K562 (cell line): ENCODE measurements at regions not wholly inside any gene's neighbourhood (a gene's known extent, or its start where the extent isn't known, plus 50 kb on each side); places are given as distances from the start of the nearest gene placed in this dataset.
A peak's percentile ranks its signal among the peaks of the same experiment; 100 is the strongest.

ENCODE experiments used
- CCAR2 ChIP-seq: fragments of 200-400 bp; formaldehyde crosslinking; IDR thresholded peaks from 2 replicates; pipeline ENCODE4 v1.6.1; 2017; ENCODE audit warnings: mild to moderate bottlenecking, low read depth, low read length
- EP300 ChIP-seq: IDR thresholded peaks from 2 replicates; pipeline ENCODE4 v1.6.1; 2012; ENCODE audit warnings: low read length, improper control_type of control experiment
- ESRRA ChIP-seq: fragments of 450-650 bp; IDR thresholded peaks from 2 replicates; pipeline ENCODE4 v1.6.1; 2014; ENCODE audit warnings: low read depth, mild to moderate bottlenecking, moderate library complexity, borderline replicate concordance
- KLF10 ChIP-seq: fragments of 250-450 bp; sonication (Bioruptor Pico); IDR thresholded peaks from 2 replicates; pipeline ENCODE4 v1.6.1; 2021; ENCODE audit warnings: matching md5 sums
- SIRT6 ChIP-seq: IDR thresholded peaks from one replicate; pipeline ENCODE4 v1.6.1; 2012; ENCODE audit warnings: low read depth, mild to moderate bottlenecking, control low read depth, inconsistent platforms, low read length, moderate library complexity
- SOX6 ChIP-seq: fragments of 450-650 bp; IDR thresholded peaks from 2 replicates; pipeline ENCODE4 v1.6.1; 2014; ENCODE audit warnings: mild to moderate bottlenecking
- SRSF1 ChIP-seq: fragments of 200-400 bp; formaldehyde crosslinking; IDR thresholded peaks from 2 replicates; pipeline ENCODE4 v1.6.1; 2017; ENCODE audit warnings: mild to moderate bottlenecking, low read depth, low read length, moderate library complexity
- SRSF7 ChIP-seq: fragments of 200-400 bp; formaldehyde crosslinking; optimal IDR thresholded peaks from 2 replicates; pipeline ENCODE3; 2017; ENCODE audit warnings: mild to moderate bottlenecking, low read depth, low read length
- WHSC1 ChIP-seq: IDR thresholded peaks from one replicate; pipeline ENCODE4 v1.6.1; 2012; ENCODE audit warnings: low read length, control low read depth, inconsistent platforms
- XRCC5 ChIP-seq: fragments of 200-400 bp; formaldehyde crosslinking; IDR thresholded peaks from 2 replicates; pipeline ENCODE4 v1.6.1; 2017; ENCODE audit warnings: low read depth, mild to moderate bottlenecking, low read length
- ZNF274 ChIP-seq: IDR thresholded peaks from 2 replicates; pipeline ENCODE4 v1.6.1; 2011; ENCODE audit warnings: low read depth, mild to moderate bottlenecking, low read length, moderate library complexity, borderline replicate concordance
- ZNF324 ChIP-seq: fragments of 250-450 bp; sonication (Bioruptor Pico); IDR thresholded peaks from 2 replicates; pipeline ENCODE4 v1.4.0; 2020; ENCODE audit warnings: mild to moderate bottlenecking
- ZNF431 ChIP-seq: sonication (generic); formaldehyde crosslinking; IDR thresholded peaks from 2 replicates; pipeline ENCODE4 v1.8.0; 2022; ENCODE audit warnings: mild to moderate bottlenecking, missing genetic modification reagents
- TF ChIP-seq, protein P1 (sequence below): sonication (generic); formaldehyde crosslinking; IDR thresholded peaks from 2 replicates; pipeline ENCODE4 v1.8.0; 2022; ENCODE audit warnings: mild to moderate bottlenecking, missing genetic modification reagents
- TF ChIP-seq, protein P2 (sequence below): fragments of 250-450 bp; sonication (Bioruptor Pico); IDR thresholded peaks from 2 replicates; pipeline ENCODE4 v1.8.0; 2021; ENCODE audit warnings: mild to moderate bottlenecking, moderate library complexity
- TF ChIP-seq, protein P3 (sequence below), 2 experiments: IDR thresholded peaks; 2 replicates each; pipeline ENCODE4 v1.6.1; 2011; ENCODE audit warnings: borderline replicate concordance in 1 of 2, control low read depth in 1 of 2, low read depth in 1 of 2, low read length in 1 of 2, mild to moderate bottlenecking in 1 of 2, mixed read lengths in 1 of 2, moderate library complexity in 1 of 2; ENCODE audit not compliant: insufficient read depth in 1 of 2, insufficient read length in 1 of 2, poor library complexity in 1 of 2, severe bottlenecking in 1 of 2; ENCODE audit errors: extremely low read depth in 1 of 2
- TF ChIP-seq, protein P4 (sequence below): fragments of 250-450 bp; sonication (Bioruptor Pico); IDR thresholded peaks from 2 replicates; pipeline ENCODE4 v1.8.0; 2021; ENCODE audit warnings: moderate library complexity, mild to moderate bottlenecking, inconsistent platforms
- TF ChIP-seq, protein P5 (sequence below), 2 experiments: fragments of 150-350 bp in 1 of 2; IDR thresholded peaks; 2 replicates each; pipeline ENCODE4 v1.6.1; 2012 to 2016; ENCODE audit warnings: low read depth in 2 of 2, low read length in 2 of 2, mild to moderate bottlenecking in 1 of 2, moderate library complexity in 1 of 2

DNA sequence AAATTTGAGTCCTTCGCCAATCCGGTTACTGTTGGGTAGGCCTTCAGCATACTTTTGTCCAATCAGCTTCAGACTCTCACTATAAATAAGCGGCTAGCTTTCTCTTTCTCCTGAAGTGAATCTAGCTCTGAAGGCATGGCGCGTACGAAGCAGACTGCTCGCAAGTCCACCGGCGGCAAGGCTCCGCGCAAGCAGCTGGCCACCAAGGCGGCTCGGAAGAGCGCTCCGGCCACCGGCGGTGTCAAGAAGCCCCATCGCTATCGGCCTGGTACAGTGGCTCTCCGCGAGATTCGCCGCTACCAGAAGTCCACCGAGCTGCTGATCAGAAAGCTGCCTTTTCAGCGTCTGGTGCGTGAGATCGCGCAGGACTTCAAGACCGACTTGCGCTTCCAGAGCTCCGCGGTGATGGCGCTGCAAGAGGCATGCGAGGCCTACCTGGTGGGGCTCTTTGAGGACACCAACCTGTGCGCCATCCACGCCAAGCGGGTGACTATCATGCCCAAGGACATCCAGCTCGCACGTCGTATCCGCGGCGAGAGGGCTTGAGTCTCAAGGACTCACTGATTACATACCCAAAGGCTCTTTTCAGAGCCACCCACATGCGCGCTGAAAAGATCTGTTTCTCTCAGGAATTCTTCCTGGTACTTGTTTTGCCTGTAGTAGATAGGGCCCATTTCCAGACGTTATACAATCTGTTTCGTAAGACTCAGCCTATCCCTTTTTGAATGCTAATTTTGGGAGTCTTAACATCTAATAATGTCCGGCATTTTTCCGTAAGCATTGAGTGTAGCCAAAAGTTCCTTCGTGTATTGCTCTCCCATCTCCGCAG lies 102.0 kb downstream of the OR2B2 start (continued):
- TF ChIP-seq, protein P1, sequence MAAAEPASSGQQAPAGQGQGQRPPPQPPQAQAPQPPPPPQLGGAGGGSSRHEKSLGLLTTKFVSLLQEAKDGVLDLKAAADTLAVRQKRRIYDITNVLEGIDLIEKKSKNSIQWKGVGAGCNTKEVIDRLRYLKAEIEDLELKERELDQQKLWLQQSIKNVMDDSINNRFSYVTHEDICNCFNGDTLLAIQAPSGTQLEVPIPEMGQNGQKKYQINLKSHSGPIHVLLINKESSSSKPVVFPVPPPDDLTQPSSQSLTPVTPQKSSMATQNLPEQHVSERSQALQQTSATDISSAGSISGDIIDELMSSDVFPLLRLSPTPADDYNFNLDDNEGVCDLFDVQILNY (CRISPR knock-in tag) = peak; percentile 96
- TF ChIP-seq XRCC5 = peak; percentile 84; the same call in 1 of the 2 replicates
- no peak for TF ChIP-seq ZNF324 (CRISPR knock-in tag)
- no peak for TF ChIP-seq CCAR2
- peak; percentile 74; the same call in 1 of the 2 replicates for TF ChIP-seq ZNF431
- TF ChIP-seq SRSF7 = no peak
- TF ChIP-seq, protein P2, sequence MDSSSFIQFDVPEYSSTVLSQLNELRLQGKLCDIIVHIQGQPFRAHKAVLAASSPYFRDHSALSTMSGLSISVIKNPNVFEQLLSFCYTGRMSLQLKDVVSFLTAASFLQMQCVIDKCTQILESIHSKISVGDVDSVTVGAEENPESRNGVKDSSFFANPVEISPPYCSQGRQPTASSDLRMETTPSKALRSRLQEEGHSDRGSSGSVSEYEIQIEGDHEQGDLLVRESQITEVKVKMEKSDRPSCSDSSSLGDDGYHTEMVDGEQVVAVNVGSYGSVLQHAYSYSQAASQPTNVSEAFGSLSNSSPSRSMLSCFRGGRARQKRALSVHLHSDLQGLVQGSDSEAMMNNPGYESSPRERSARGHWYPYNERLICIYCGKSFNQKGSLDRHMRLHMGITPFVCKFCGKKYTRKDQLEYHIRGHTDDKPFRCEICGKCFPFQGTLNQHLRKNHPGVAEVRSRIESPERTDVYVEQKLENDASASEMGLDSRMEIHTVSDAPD (CRISPR knock-in tag) = no peak
- TF ChIP-seq SRSF1 = 0 out of 2 replicates have a peak, but pooled peaks have one; percentile 86
- TF ChIP-seq KLF10 (CRISPR knock-in tag) = no peak
- TF ChIP-seq SIRT6 = no peak
- TF ChIP-seq, protein P3, sequence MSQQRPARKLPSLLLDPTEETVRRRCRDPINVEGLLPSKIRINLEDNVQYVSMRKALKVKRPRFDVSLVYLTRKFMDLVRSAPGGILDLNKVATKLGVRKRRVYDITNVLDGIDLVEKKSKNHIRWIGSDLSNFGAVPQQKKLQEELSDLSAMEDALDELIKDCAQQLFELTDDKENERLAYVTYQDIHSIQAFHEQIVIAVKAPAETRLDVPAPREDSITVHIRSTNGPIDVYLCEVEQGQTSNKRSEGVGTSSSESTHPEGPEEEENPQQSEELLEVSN (IDR thresholded peaks at IDR 0.05; ENCODE audit: borderline replicate concordance in 1 of 2, extremely low read depth in 1 of 2, insufficient read depth in 1 of 2, insufficient read length in 1 of 2, low read depth in 1 of 2, low read length in 1 of 2, poor library complexity in 1 of 2, severe bottlenecking in 1 of 2) = peak; percentile 13 to 33
- TF ChIP-seq, protein P4, sequence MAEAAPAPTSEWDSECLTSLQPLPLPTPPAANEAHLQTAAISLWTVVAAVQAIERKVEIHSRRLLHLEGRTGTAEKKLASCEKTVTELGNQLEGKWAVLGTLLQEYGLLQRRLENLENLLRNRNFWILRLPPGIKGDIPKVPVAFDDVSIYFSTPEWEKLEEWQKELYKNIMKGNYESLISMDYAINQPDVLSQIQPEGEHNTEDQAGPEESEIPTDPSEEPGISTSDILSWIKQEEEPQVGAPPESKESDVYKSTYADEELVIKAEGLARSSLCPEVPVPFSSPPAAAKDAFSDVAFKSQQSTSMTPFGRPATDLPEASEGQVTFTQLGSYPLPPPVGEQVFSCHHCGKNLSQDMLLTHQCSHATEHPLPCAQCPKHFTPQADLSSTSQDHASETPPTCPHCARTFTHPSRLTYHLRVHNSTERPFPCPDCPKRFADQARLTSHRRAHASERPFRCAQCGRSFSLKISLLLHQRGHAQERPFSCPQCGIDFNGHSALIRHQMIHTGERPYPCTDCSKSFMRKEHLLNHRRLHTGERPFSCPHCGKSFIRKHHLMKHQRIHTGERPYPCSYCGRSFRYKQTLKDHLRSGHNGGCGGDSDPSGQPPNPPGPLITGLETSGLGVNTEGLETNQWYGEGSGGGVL (CRISPR knock-in tag) = no peak
- peak; percentile 71 for TF ChIP-seq SOX6
- 0 out of 2 replicates have a peak, but pooled peaks have one; percentile 2 for TF ChIP-seq EP300
- peak; percentile 53 for TF ChIP-seq WHSC1
- peak; percentile 39; the same call in 1 of the 2 replicates for TF ChIP-seq ESRRA
- TF ChIP-seq ZNF274 = no peak
- TF ChIP-seq, protein P5, sequence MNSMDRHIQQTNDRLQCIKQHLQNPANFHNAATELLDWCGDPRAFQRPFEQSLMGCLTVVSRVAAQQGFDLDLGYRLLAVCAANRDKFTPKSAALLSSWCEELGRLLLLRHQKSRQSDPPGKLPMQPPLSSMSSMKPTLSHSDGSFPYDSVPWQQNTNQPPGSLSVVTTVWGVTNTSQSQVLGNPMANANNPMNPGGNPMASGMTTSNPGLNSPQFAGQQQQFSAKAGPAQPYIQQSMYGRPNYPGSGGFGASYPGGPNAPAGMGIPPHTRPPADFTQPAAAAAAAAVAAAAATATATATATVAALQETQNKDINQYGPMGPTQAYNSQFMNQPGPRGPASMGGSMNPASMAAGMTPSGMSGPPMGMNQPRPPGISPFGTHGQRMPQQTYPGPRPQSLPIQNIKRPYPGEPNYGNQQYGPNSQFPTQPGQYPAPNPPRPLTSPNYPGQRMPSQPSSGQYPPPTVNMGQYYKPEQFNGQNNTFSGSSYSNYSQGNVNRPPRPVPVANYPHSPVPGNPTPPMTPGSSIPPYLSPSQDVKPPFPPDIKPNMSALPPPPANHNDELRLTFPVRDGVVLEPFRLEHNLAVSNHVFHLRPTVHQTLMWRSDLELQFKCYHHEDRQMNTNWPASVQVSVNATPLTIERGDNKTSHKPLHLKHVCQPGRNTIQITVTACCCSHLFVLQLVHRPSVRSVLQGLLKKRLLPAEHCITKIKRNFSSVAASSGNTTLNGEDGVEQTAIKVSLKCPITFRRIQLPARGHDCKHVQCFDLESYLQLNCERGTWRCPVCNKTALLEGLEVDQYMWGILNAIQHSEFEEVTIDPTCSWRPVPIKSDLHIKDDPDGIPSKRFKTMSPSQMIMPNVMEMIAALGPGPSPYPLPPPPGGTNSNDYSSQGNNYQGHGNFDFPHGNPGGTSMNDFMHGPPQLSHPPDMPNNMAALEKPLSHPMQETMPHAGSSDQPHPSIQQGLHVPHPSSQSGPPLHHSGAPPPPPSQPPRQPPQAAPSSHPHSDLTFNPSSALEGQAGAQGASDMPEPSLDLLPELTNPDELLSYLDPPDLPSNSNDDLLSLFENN (IDR thresholded peaks at IDR 0.05; ENCODE audit: low read depth in 2 of 2, low read length in 2 of 2) = peak in 1 of 2 experiments; percentile 89; a peak in 2 of 4 replicates
